Jurkat, Clone E6-1 (cell line): ENCODE measurements at regions not wholly inside any gene's neighbourhood (a gene's known extent, or its start where the extent isn't known, plus 50 kb on each side); places are given as distances from the start of the nearest gene placed in this dataset.
"Not testable (repeated sequence)": the region's sequence is repeated elsewhere in the genome, so short reads cannot be mapped to it uniquely, and the experiment has no call there.

Experiments used
- DNase-seq: peaks from one replicate; pipeline ENCODE4 v3.0.0-alpha.2; 2011; ENCODE audit warnings: low read depth, low spot score
- H3K4me3 ChIP-seq: 2 replicates; pipeline ENCODE4 v1.5.1; 2011; ENCODE audit warnings: mild to moderate bottlenecking, low read length, control low read depth, moderate library complexity

DNA sequence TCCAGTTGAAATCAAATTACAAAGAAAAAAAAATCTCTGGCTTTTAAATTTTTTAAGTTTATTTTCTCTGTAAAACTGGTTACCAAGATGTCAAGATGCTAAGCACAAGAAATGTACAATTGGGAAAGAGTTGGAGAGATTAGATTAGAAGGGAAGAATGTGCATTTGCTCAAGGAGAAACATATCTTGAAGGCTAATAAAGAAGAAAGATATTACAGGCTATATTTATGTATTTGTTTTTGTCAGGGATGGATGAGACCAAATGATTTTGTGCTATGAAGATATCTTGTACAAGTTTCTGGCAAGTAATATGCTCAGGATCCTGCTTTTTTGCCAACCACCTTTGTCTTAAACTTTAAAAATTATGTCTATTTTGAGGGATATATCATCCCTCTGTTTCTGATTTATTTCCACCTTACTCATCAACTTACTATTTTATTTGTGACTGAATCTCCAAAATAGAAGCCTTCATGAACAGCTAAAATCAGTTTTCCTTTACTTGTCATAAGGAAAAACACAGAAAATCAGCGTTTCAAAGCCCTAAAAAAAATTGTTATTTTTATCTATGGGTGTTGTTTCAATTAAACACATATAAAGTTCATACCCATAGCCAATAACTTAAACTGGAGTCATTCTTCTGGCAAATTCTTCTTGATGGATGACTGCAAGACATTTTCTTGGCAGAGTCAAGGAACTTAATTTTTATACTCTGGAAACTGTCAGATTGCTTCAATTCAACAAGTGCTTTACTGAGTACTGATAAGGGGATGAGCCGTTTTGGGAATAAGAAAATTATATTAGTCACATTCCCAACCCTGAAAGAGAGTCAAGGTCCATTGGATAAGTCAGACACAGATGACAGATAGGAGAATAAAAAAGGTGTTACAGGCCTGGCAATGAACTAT, 141.8 kb downstream of the CTH start:
- DNase-seq, result no peak
- no peak overlapping the region for H3K4me3 ChIP-seq

DNA sequence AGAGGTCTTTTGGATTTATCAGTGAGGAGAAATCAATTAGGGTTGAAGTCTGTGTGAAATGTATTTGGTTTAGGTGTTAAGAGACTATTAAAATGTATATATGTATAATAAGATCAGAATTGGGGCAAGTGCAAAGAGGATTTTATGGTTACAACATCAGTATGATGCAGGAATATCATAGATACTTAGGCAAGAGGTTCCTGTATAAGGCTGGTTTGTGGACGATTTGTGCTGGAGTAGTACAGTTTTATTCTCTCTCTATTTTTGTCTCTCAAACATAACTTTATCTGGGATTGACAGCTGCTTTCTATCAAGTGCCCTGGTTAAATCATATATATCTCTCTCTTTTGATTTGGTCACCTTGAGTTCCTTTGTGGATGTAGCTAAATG, 142.5 kb downstream of the CTH start:
- H3K4me3 ChIP-seq, result no peak overlapping the region
- DNase-seq, result no peak

DNA sequence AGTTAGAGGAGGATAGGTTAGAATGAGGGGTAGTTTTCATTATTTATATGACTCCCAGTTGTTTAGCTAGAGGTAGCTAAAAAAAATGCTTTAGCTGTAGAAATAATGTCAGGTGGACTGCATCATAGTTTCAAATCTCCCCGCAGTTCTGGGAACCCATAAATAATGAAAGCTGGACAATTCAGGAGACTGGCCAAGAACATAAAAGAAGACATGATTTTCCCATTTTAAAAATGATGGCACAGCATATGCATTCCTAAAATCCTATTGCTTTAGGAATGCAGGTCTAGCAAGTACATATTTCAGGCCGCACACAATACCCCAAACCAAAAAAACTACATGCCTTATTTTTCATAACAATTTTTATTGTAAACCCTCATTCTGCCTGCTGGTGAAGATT, 143.3 kb downstream of the CTH start:
- DNase-seq, result no peak
- no peak overlapping the region for H3K4me3 ChIP-seq

DNA sequence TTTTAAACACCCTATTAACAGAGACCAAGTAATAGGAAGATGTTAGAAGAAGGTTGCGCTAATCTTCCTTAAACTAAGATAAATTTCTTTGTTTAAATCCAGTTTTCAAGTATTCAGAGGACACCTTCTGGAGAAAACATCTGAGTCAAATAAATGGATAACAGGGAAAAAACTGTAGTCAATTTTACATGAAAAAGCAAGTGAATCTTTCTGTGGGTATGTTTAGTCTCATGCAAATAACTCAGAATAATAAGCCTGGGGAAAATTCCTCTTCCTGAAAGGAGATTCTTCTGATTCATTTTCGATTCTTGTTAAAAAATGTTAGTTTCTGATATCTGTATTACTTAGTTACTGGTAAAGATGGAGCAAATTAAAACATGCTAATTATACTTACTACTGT, 145.5 kb downstream of the CTH start:
- no peak overlapping the region for H3K4me3 ChIP-seq
- no peak for DNase-seq

DNA sequence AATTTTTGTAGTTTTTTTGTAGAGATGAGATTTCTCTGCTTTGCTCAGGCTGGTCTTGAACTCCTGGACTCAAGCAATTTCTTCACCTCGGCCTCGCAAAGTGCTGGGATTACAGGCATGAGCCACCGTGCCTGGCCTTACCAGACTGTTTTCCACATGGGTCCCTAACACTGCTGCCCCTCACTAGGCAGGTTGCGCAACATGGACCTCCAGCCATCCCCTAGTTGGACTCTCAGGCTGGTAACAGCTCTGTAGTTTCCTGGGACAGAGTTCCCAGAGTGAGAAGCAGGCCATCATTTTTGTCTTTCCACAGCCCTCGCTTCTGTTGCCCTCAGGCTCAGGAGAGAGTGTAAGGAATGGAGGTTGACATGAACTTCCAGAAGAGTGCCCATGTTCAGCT, 156.1 kb downstream of the CTH start:
- no peak for DNase-seq
- H3K4me3 ChIP-seq, result no peak overlapping the region

DNA sequence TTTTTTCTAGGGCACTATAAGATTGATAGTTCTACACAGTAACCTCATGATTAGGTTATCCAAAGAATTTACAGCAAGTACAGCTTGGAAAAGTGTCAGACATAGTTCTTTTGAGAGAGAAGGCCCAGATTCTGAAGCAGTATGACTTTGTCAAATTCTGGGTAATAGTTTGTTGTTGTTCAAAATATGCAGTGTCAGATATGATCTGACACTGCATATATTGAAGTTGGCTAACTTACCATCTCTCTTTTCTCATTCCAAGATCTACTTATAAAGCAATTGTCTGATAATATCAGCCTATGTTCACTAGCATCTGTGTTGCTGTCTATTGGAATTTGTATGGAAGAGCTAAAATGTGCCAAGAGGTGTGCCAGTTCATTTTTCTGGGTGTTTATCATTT, 160.1 kb downstream of the CTH start:
- DNase-seq, result no peak

DNA sequence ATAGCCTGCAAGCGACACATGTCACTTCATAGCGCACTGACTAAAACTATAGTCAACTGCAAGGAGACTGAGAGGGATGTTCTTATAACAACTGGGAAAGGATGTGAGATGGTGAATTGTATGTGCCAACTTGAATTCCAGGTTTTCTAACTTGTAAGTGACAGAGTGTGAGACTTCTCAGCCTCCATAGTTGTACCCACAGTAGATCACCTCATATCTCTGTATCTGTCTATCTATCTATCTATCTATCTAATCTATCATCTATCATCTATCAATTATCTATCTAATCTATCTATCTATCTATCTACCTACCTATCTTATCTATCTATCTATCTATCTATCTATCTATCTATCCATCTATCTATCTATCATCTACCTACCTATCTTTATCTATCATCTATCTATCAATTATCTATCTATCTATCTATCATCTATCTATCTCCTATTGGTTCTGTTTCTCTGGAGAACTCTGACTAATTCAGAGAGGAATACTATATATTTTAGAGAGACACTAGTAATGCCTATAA, 162.3 kb downstream of the CTH start:
- H3K4me3 ChIP-seq, result no peak overlapping the region
- DNase-seq, result no peak

More for the DNA sequence above, 160.1 kb downstream of the CTH start:
- no peak overlapping the region for H3K4me3 ChIP-seq

DNA sequence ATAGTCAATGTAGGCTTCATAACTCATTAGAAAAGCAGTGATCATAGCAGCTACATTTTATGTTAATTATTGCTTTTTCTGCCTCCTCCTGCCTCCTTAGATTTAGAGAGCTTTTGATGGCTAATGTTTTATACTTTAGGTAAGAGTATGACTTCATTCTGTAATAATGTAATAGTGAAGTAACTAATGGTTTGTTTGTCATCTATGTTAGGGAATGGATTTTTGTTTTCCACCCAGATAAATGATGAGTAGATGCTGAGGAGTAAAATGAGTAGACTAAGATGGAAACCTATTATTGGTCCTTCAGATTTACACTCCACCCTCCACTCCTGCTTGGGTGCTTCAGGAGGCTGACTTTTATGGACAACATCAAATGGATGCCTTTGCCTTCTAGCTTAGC, 170.6 kb downstream of the CTH start:
- DNase-seq, result no peak
- no peak overlapping the region for H3K4me3 ChIP-seq

DNA sequence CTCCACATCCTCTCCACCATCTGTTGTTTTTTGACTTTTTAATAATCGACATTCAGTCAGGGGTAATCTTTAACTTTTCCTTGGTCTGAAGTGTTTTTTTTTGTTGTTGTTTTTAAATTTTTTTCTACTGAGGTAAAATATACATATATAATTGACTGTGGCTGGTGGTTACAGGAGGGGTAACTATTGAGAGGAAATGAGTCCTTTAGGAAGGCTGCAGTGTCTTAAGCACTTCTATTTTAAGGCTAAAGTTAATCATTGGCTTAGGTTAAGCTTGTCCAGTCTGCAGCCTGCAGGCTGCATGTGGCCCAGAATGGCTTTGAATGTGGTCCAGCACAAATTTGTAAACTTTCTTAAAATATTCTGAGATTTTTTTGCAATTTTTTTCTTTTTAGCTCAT, 172.5 kb downstream of the CTH start:
- no peak overlapping the region for H3K4me3 ChIP-seq
- DNase-seq, result no peak

DNA sequence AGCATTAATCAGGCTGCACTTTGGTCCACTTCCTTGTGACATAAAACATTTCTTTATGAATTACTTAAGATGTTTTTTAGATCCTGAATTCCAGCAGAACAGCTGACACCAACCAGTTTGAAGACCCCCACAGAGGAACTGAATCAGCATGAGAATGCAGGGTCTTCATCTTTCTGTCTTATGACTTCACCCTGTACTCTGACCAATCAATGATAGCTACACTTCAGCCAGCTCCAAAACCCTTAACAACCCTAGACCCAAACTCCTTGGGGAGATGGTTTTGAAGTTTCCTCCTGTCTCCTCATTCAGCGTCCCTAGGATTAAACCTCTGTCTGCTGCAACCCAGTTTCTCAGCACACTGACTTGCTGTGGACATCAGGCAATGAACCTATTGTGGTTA, 175.0 kb downstream of the CTH start:
- no peak for DNase-seq
- H3K4me3 ChIP-seq, result no peak overlapping the region

DNA sequence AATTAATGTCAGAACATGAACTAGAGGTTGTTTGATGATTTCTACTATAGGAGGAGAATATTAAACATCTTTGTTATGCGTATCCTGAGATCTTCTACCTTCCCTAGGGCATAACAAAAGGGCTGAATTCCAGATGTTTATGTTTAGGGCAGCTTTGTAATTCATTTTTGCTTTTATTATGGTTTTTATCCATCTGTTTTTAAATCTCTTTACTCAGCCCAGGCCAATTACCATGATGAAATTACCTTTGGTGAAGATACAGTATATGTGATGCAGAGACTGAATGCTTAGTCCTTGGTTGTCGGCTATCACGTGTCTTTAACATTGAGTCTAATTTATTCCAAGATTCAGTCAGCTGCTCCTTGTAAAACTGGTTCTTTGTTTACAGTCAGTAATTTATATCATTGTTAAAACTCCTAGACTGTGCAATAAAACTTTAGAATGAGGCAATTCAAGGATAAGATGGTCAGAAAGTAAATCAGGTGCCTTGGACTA, 176.9 kb downstream of the CTH start:
- H3K4me3 ChIP-seq, result no peak overlapping the region

DNA sequence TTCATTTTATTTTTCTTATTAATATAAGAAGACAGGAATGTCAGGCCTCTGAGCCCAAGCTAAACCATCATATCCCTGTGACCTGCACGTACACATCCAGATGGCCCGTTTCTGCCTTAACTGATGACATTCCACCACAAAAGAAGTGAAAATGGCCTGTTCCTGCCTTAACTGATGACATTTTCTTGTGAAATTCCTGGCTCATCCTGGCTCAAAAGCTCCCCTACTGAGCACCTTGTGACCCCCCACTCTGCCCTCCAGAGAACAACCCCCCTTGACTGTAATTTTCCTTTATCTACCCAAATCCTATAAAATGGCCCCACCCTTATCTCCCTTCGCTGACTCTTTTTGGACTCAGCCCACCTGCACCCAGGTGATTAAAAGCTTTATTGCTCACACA, 182.5 kb downstream of the CTH start:
- not testable (repeated sequence) for H3K4me3 ChIP-seq, DNase-seq

More for the DNA sequence above, 176.9 kb downstream of the CTH start:
- no peak for DNase-seq

DNA sequence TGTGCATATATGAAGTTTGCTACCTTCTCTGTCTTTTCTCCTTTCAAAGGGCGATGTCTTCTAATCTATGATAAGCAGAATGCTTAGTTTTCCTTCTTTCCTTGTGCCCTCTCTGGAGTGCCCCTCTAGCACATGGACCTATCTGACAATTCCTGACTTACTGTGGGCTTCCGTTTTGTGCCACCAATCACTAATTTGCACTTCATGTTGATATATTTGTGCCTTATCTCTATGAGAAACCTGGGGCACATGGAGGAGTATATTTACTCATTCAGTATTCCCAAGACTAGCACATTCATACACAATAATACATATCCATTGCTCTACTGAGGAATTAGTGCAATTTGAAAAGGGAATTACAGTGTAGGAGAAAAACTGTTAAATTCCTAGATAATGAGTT, 197.7 kb downstream of the CTH start:
- no peak for DNase-seq
- H3K4me3 ChIP-seq, result no peak overlapping the region

DNA sequence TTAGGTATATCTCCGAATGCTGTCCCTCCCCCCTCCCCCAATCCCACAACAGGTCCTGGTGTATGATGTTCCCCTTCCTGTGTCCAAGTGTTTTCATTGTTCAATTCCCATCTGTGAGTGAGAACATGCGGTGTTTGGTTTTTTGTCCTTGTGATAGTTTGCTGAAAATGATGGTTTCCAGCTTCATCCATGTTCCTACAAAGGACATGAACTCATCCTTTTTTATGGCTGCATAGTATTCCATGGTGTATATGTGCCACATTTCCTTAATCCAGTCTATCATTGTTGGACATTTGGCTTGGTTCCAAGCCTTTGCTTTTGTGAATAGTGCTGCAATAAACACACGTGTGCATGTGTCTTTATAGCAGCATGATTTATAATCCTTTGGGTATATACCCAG, 199.1 kb downstream of the CTH start:
- DNase-seq, H3K4me3 ChIP-seq: not testable (repeated sequence)

DNA sequence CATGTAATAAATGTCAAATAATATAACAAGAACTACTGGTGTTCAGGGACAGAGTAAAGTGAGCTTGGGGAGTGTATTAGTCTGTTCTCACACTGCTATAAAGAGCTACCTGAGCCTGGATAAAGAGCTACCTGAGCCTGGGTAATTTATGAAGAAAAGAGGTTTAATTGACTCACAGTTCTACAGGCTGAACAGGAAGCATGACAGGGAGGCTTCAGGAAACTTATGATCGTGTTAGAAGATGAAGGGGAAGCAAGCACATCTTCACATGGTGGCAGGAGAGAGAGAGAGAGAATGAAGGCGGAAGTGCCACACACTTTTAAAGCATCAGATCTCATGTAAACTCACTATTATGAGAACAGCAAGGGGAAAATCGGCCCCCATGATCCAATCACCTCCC, 205.9 kb downstream of the CTH start:
- no peak for DNase-seq
- H3K4me3 ChIP-seq, result no peak overlapping the region

DNA sequence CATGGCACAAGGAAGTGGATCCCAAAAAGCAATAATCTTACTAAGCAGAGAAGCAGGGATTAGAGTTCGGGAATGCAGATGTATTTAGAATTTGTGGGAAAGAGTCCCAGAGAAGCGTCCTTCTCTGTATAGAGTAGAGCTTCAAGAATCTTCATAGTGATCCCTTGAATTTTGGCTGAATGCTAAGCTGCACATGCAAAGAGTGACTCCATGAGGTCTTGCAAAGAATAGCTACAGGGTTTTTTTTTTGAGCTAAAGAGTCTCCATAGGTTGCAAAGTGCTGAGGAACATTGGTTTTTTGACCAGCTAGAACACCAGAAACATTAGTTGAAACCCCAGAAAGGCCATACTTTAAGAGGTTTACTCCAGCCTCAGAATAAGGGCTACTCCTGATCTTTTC, 206.7 kb downstream of the CTH start:
- DNase-seq, result no peak
- no peak overlapping the region for H3K4me3 ChIP-seq

DNA sequence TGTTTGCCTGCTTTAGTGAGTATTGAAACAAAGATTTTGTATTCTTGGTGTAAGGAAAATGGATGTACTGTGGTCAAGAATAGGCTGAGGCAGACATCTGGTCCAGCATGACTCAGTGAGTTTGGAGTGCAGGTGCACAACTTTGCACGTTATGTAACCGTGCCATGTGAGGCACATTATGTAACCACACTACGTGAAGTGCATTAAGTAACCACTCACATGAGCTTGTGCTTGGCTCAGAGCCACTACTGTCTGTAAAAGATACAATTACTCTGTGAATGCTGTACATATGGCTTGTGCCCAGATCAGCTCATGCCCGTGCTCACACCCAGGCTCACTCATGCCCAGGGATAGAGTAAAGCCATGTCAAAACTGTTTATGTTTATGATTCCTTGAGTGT, 216.8 kb downstream of the CTH start:
- no peak overlapping the region for H3K4me3 ChIP-seq
- DNase-seq, result no peak

DNA sequence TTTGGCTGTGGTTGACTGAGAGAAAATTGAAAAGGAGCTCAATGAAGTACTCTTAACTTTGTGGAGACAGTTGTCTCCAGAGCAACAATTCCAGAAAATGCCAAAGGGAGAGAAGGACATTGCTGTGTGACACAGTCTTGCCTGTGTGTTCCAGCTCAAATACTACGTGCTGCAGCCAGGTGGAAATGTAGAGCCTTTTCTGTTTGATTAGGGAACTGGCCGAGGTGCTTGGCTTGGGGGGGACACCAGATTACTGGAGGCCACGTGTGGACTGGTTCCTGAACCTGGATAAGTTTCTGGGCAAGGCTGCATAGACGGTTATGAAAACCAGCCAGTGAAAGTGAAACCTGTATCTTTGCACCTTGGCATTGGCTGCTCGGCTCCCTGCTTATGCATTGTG, 217.9 kb downstream of the CTH start:
- no peak for DNase-seq
- H3K4me3 ChIP-seq, result no peak overlapping the region

DNA sequence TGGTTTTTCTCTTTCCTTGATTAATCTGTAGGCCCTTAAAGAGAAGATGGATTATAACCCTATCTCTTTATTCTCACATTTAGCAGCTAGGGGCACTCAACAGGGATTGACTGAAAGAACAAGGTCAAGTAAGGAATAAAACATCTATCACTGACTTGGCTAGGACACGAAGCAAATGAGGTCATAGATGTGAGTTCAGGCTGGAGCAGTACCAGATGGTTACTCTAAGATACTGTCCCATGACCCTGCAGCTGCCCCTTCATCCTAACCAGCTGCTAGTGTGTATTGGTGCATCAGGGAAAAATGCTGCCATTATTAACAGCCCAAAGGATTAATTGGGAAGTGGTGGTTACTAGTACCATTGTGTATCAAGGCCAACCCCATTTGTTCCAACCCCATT, 221.9 kb downstream of the CTH start:
- no peak overlapping the region for H3K4me3 ChIP-seq
- no peak for DNase-seq

DNA sequence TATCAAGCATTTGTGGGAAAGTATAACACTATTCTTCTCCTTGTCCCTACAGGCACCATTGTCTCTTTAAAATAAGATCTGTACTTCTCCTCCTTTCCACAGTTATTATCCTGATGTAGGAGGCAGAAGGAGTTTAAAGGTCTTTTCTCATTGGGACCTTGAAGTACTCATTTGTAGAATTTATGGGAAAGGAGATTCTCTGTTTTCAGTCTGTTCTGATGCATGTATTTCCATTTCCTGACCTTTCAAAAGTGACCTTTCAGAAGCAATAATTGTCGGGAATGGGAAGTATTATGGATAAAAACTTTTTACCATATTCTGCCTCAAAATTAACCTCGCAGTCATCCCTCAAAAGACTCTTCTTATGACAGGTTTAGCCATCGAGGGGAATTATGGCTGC, 224.8 kb downstream of the CTH start:
- H3K4me3 ChIP-seq, result no peak overlapping the region
- DNase-seq, result no peak

DNA sequence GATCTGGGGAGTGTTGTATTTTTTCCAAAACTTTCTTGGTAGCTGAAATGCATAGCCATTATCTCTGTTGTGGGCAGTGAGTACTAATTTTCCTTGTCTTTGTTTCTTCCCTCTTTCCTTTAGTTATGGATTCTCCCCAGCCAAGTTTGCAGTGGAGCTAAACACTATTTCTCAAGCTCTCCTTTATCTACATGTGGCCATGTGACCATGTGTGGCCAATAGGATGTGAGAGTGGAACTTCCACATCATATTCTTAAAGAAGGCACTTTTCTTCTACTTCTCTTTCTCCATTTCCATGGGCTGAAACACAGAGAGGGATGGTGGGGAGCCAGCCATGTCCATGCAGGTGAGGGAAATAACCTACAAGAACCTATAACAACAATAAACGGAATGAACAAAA, 230.8 kb downstream of the CTH start:
- H3K4me3 ChIP-seq, result no peak overlapping the region
- no peak for DNase-seq
